HG03108 (cell line): ENCODE measurements at regions not wholly inside any gene's neighbourhood (a gene's known extent, or its start where the extent isn't known, plus 50 kb on each side); places are given as distances from the start of the nearest gene placed in this dataset.

Experiments used
- ATAC-seq: cut with Tn5 transposase; IDR thresholded peaks from one replicate; pipeline ENCODE4 v1.9.1; 2021; ENCODE audit warnings: moderate library complexity; ENCODE audit not compliant: unreplicated experiment

- no peak for ATAC-seq
Observed at GRCh38 chr11:79747406-79747805, 306.6 kb upstream of the TENM4 start.

DNA sequence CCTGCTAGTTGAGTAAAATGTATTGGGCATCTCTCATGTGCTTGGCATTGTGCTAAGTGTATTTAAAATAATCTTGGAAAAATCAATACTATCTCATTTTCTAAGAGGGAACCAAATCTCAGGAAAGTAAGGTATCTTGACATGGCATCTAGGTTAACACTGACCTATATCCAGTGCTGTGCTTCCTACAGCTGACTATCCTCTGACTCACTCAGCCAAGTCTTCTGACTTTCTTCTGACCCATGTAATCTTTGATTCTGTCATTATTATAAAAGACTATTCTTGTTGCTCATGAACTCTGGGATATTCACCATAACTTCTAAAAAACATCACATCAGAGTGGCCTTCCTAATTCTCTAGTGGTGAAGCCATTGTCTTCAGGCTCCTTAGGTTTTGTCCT lies 304.1 kb upstream of the TENM4 start:
- ATAC-seq = no peak

- no peak for ATAC-seq
Observed at GRCh38 chr11:79742176-79742575, 301.3 kb upstream of the TENM4 start.

- no peak for ATAC-seq
Observed at GRCh38 chr11:79739591-79739990, 298.8 kb upstream of the TENM4 start.

DNA sequence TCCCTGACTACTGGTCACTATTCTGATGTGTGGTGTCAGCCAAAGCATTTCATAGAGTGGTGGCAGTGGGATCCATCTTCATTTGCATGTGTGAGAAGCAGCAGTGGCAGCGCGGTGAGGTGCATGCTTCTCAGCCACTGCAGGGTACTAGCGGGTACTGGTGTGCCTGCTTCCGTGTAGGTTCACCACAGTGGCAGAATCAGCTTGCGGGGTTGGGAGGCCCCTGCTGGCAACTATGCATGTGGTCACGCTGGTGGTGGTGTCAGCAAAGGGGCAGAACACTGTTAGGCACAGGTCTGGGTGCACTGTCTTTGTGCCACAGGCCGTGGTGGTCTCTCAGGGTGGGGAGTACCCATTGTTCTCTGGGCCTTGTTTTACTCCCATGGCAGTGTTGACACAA lies 286.4 kb upstream of the TENM4 start:
- no peak for ATAC-seq

DNA sequence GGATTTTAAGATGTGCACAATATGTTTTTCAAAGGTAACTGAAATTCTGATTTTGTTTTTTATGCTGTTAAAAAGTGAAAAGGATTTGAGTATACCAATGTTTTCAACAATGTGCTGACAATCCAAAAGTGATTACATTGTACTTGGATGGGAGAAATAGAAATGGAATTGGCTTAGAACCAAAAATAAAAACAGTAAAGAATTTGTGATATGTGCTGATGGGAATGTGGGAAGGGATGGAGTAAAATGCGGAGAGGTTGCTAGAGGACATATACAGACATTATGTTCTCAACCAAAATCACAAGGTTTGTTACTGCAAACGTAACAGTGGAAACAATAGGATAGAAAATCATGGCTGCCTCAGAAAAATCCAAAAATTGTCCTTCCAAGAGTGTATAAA lies 279.3 kb upstream of the TENM4 start:
- ATAC-seq = no peak

GRCh38 chr11:79708319-79708932 lies 267.6 kb upstream of the TENM4 start:
- no peak for ATAC-seq

DNA sequence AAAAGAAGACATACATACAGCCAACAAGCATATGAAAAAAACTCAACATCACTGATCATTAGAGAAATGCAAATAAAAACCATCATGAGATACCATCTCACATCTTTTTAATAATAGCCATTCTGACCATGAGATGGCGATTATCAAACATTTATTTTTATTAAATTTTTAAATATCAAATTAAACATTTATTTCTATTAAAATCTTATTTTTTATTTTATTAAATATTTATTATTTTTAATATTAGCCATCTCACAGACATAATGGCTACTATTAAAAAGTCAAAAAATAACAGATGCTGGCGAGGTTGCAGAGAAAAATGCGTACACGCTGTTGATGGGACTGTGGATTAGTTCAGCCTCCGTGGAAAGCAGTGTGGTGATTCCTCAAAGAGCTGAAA lies 264.8 kb upstream of the TENM4 start:
- ATAC-seq = no peak

- no peak for ATAC-seq
Observed at GRCh38 chr11:79702303-79702702, 261.5 kb upstream of the TENM4 start.

DNA sequence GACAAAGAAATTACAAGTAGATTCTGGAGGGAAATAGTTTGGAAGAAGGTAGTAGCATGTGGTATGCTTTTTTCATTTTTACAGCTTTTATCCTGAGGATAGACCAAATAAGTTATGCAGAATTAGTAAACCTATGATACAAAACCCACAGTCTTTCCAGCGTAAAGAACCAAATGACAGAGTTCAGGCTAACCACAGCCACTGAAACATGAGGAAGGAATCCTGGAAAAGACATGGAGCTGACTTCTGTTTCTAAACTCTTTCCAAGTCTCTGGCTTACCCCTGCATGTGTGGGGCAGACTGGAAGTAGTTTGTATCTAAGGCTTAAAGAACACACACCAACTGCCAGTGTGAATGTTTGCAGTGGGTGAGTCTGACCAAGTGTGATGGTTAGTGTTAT lies 258.4 kb upstream of the TENM4 start:
- no peak for ATAC-seq

DNA sequence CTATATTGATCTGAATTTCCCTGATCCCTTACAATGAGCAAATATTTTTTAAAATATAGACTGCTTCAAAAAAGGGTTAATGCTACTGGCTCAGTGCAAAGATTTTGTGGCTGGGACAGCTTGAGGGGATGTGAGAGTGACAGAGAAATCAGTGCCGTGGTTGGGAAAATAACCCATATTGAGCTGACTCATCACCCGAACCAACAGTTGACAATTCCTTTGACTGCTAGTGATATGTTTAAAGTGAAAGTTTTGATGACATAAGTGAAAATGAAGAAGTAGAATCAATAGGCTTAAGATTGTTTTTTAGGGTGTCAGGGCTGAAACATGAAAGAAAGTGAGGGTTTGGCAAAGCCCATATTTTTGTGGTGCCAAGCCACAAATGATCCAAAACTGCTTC lies 257.1 kb upstream of the TENM4 start:
- peak; percentile 52 for ATAC-seq

- ATAC-seq = no peak
Observed at GRCh38 chr11:79694368-79694767, 253.5 kb upstream of the TENM4 start.

- no peak for ATAC-seq
Observed at GRCh38 chr11:79691445-79691844, 250.6 kb upstream of the TENM4 start.

- ATAC-seq = no peak
Observed at GRCh38 chr11:79686703-79687419, 246.0 kb upstream of the TENM4 start.

- ATAC-seq = no peak
Observed at GRCh38 chr11:79683930-79684329, 243.1 kb upstream of the TENM4 start.

DNA sequence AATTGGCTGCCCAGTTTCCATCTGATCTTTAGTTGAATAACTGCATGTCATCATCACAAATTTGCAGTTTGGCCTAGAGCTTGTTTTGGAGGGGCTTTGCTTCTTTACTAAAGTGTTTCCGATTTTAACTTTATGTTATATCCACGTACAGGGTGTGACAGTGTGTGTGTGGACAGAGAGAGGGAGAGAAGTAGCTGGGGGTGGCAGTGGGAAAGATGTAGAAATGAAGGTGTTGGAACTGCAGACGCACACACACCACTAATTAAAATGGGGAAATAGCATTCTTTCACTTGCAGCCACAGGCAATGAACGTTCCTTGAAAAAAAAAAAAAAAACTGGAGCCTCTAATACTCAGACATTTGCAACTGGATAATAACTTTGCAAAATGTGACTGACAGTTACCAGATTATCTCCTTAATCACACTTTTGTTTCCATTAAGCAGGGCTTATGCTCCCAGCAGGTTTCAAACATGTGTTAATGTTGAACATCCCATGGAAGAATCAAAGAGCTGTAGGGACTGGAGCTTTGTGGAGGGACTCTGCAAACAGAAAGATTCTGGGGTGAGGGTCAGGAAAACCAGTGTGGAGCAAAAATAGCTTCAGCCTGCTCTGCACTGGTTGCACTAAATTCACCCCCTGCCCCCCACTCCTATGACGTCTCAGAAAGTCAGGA lies 238.1 kb upstream of the TENM4 start:
- ATAC-seq = no peak

- no peak for ATAC-seq
Observed at GRCh38 chr11:79676396-79676795, 235.6 kb upstream of the TENM4 start.

- ATAC-seq = no peak
Observed at GRCh38 chr11:79675081-79675480, 234.3 kb upstream of the TENM4 start.

GRCh38 chr11:79672786-79673185 lies 232.0 kb upstream of the TENM4 start:
- no peak for ATAC-seq

GRCh38 chr11:79671401-79671800 lies 230.6 kb upstream of the TENM4 start:
- ATAC-seq = no peak

DNA sequence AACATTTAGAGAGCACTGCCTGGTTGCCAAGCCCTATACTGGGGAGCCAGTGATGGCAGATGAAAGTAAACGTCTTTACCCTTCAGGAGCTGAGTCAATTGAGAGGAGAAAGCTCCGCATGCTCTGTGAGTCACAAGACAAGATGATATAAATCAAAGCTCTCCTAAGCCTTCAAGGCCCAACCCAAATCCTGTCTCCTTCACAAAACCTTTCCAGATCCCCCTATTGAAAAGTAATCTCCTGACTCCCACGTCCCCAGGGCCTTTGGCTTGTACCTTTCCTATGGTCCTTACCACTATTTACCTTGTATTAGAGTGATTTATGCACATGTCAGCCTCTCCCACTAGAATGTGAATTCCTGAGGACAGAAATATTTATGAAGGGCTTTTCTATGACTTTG lies 230.1 kb upstream of the TENM4 start:
- no peak for ATAC-seq

DNA sequence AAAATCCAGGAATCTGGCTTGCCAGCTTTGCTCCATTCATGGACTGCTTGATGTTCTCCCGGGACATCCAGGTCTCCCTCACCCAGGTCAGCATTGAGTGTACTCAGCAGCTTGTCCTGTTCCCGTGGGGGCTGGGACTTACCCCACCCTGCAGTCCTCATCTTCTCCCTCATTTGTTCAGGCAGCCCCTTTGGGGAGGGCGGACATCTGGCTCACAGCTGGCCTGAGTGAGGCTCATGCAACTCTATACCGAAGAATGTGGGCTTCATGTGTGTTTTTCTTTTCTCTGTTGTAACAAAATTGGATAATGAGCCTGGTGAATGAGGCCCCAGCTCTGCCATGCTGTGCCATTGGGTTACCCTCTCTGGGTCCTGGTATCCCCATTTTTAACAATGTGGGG lies 227.7 kb upstream of the TENM4 start:
- ATAC-seq = no peak
